WTC11 (cell line): ENCODE measurements at regions not wholly inside any gene's neighbourhood (a gene's known extent, or its start where the extent isn't known, plus 50 kb on each side); places are given as distances from the start of the nearest gene placed in this dataset.
A peak's percentile ranks its signal among the peaks of the same experiment; 100 is the strongest.

Experiments
- ATAC-seq: fragments of 200-7000 bp; cut with Tn5 transposase; 2 replicates; pipeline ENCODE4 v1.10.0; 2021; ENCODE audit warnings: mild to moderate bottlenecking, moderate library complexity
- CTCF ChIA-PET: fragments of 300-600 bp; sonication (Branson Sonifier 250); formaldehyde crosslinking; loops from one replicate; lab custom pipeline; 2021; ENCODE audit warnings: antibody characterized with exemption; lab: Charles Lee
- POLR2A ChIA-PET: fragments of 350-600 bp; sonication (Branson Sonifier 250); formaldehyde crosslinking; loops from one replicate; lab custom pipeline; 2021; ENCODE audit warnings: antibody characterized with exemption; lab: Charles Lee
- DNase-seq: peaks from one replicate; pipeline ENCODE4 v3.0.0; 2021; ENCODE audit warnings: low spot score
- H3K27ac Mint-ChIP-seq: 2 replicates; pipeline ENCODE4 v1.8.0; 2021; ENCODE audit warnings: mixed read lengths
- H3K27me3 Mint-ChIP-seq: 2 replicates; pipeline ENCODE4 v1.8.0; 2021; ENCODE audit warnings: low read depth, mild to moderate bottlenecking, moderate library complexity, mixed read lengths
- H3K36me3 Mint-ChIP-seq: 2 replicates; pipeline ENCODE4 v1.8.0; 2021; ENCODE audit warnings: mixed read lengths
- H3K4me1 Mint-ChIP-seq: 2 replicates; pipeline ENCODE4 v1.8.0; 2022; ENCODE audit warnings: mixed read lengths
- H3K4me3 Mint-ChIP-seq: 2 replicates; pipeline ENCODE4 v1.8.0; 2021; ENCODE audit warnings: mild to moderate bottlenecking, moderate library complexity, mixed read lengths
- H3K9me3 Mint-ChIP-seq: 2 replicates; pipeline ENCODE4 v1.8.0; 2021; ENCODE audit warnings: mixed read lengths
- CREB1 ChIP-seq: sonication (generic); formaldehyde crosslinking; IDR thresholded peaks from 2 replicates; pipeline ENCODE4 v1.8.0; 2023; ENCODE audit warnings: mild to moderate bottlenecking, missing genetic modification reagents
- E2F4 ChIP-seq: sonication (generic); formaldehyde crosslinking; IDR thresholded peaks from 2 replicates; pipeline ENCODE4 v1.8.1; 2022; ENCODE audit warnings: low read depth, mild to moderate bottlenecking, moderate library complexity, missing genetic modification reagents, borderline replicate concordance
- ELF4 ChIP-seq: sonication (generic); formaldehyde crosslinking; IDR thresholded peaks from 2 replicates; pipeline ENCODE4 v1.8.1; 2022; ENCODE audit warnings: low read depth, mild to moderate bottlenecking, moderate library complexity, missing genetic modification reagents
- ESRRA ChIP-seq: sonication (generic); formaldehyde crosslinking; IDR thresholded peaks from 2 replicates; pipeline ENCODE4 v1.8.1; 2022; ENCODE audit warnings: mild to moderate bottlenecking, missing genetic modification reagents, borderline replicate concordance
- FOXJ3 ChIP-seq: sonication (generic); formaldehyde crosslinking; IDR thresholded peaks from 2 replicates; pipeline ENCODE4 v1.9.0; 2021; ENCODE audit warnings: missing genetic modification reagents, mild to moderate bottlenecking, borderline replicate concordance
- FOXK1 ChIP-seq: sonication (generic); formaldehyde crosslinking; IDR thresholded peaks from 2 replicates; pipeline ENCODE4 v1.8.0; 2022; ENCODE audit warnings: mild to moderate bottlenecking, moderate library complexity, missing genetic modification reagents
- FOXP1 ChIP-seq: sonication (generic); formaldehyde crosslinking; IDR thresholded peaks from 2 replicates; pipeline ENCODE4 v1.8.0; 2022; ENCODE audit warnings: missing genetic modification reagents, mild to moderate bottlenecking, moderate library complexity, borderline replicate concordance
- JAZF1 ChIP-seq: fragments of 250-450 bp; sonication (Bioruptor Pico); IDR thresholded peaks from 2 replicates; pipeline ENCODE4 v1.9.0; 2021; ENCODE audit warnings: moderate library complexity, mild to moderate bottlenecking, inconsistent platforms
- NFE2L1 ChIP-seq: sonication (generic); formaldehyde crosslinking; IDR thresholded peaks from 2 replicates; pipeline ENCODE4 v1.8.1; 2023; ENCODE audit warnings: missing genetic modification reagents
- SOX15 ChIP-seq: fragments of 250-450 bp; sonication (Bioruptor Pico); IDR thresholded peaks from 2 replicates; pipeline ENCODE4 v1.9.0; 2021; ENCODE audit warnings: mild to moderate bottlenecking
- USF2 ChIP-seq: sonication (generic); formaldehyde crosslinking; IDR thresholded peaks from 2 replicates; pipeline ENCODE4 v1.8.1; 2023; ENCODE audit warnings: mild to moderate bottlenecking, missing genetic modification reagents, moderate library complexity
- ZNF416 ChIP-seq: fragments of 250-450 bp; sonication (Bioruptor Pico); IDR thresholded peaks from 2 replicates; pipeline ENCODE4 v1.9.0; 2021; ENCODE audit warnings: mild to moderate bottlenecking, inconsistent platforms
- ZNF425 ChIP-seq: fragments of 250-450 bp; sonication (Bioruptor Pico); conservative IDR thresholded peaks from 2 replicates; pipeline ENCODE4 v1.9.0; 2021; ENCODE audit warnings: mild to moderate bottlenecking
- ZSCAN18 ChIP-seq: fragments of 250-450 bp; sonication (Bioruptor Pico); IDR thresholded peaks from 2 replicates; pipeline ENCODE4 v2.1.2; 2022; ENCODE audit warnings: mild to moderate bottlenecking, moderate library complexity

GRCh38 chr12:105942281-105942680, 196.5 kb downstream of the NUAK1 start (continued):
- no peak for TF ChIP-seq ZNF425

- no peak for DNase-seq
- TF ChIP-seq SOX15 (CRISPR knock-in tag) (no peak), USF2 (CRISPR knock-in tag) (peak; percentile 22; the same call in 1 of the 2 replicates)
- no peak overlapping the region for H3K27ac Mint-ChIP-seq
- H3K4me3 Mint-ChIP-seq = no peak overlapping the region
- no peak for ATAC-seq
- H3K4me1 Mint-ChIP-seq = peaks cover 8% of the 10 kb centered on the region
- no peaks in the 10 kb centered on the region for H3K27me3 Mint-ChIP-seq
- peaks cover 25% of the 10 kb centered on the region for H3K9me3 Mint-ChIP-seq
- CTCF ChIA-PET = no interaction called here
- POLR2A ChIA-PET = no interaction called here
- no peaks in the 10 kb centered on the region for H3K36me3 Mint-ChIP-seq
These were observed 195.2 kb downstream of the NUAK1 start for GRCh38 chr12:105943525-105943924.

- ChIA-PET POLR2A (no interaction called here), CTCF (interaction anchor here (1.2 kb wide), 1 partner anchor 35 kb away, joined by 3 read pairs; no protein-coding TSS in a partner anchor)
- Mint-ChIP-seq H3K27ac (no peak overlapping the region), H3K9me3 (peaks cover 34% of the 10 kb centered on the region), H3K4me3 (no peak overlapping the region), H3K36me3 (no peaks in the 10 kb centered on the region), H3K27me3 (no peaks in the 10 kb centered on the region), H3K4me1 (no peaks in the 10 kb centered on the region)
- TF ChIP-seq CREB1 (CRISPR knock-in tag) = no peak
- no peak for TF ChIP-seq FOXJ3 (CRISPR knock-in tag)
- ATAC-seq (no peak), DNase-seq (no peak)
These were observed 194.1 kb downstream of the NUAK1 start for GRCh38 chr12:105944628-105945027.

GRCh38 chr12:105945880-105946279, 192.9 kb downstream of the NUAK1 start:
- H3K27me3 Mint-ChIP-seq = no peaks in the 10 kb centered on the region
- ChIA-PET CTCF (no interaction called here), POLR2A (no interaction called here)
- TF ChIP-seq FOXK1 (CRISPR knock-in tag) (no peak), E2F4 (CRISPR knock-in tag) (no peak)
- no peaks in the 10 kb centered on the region for H3K36me3 Mint-ChIP-seq
- no peak overlapping the region for H3K4me3 Mint-ChIP-seq
- DNase-seq (no peak), ATAC-seq (no peak)
- H3K9me3 Mint-ChIP-seq = peaks cover 29% of the 10 kb centered on the region
- H3K4me1 Mint-ChIP-seq = no peaks in the 10 kb centered on the region
- H3K27ac Mint-ChIP-seq = no peak overlapping the region

GRCh38 chr12:105946493-105946901, 192.3 kb downstream of the NUAK1 start:
- DNase-seq = no peak
- Mint-ChIP-seq H3K36me3 (no peaks in the 10 kb centered on the region), H3K27me3 (no peaks in the 10 kb centered on the region), H3K27ac (no peak overlapping the region), H3K9me3 (peaks cover 29% of the 10 kb centered on the region)
- ATAC-seq = no peak
- ChIA-PET POLR2A (no interaction called here), CTCF (no interaction called here)
- TF ChIP-seq FOXK1 (CRISPR knock-in tag) (no peak), ZNF425 (no peak), FOXP1 (CRISPR knock-in tag) (no peak), ESRRA (no peak), NFE2L1 (CRISPR knock-in tag) (no peak), JAZF1 (CRISPR knock-in tag) (no peak), SOX15 (CRISPR knock-in tag) (no peak), ZNF416 (no peak), ZSCAN18 (CRISPR knock-in tag) (no peak), ELF4 (CRISPR knock-in tag) (no peak)
- TF ChIP-seq, all 79 proteins: peak for 0
- Mint-ChIP-seq H3K4me3 (no peak overlapping the region), H3K4me1 (no peaks in the 10 kb centered on the region)
